Thyroid gland (tissue), 4 donors: ENCODE measurements at regions not wholly inside any gene's neighbourhood (a gene's known extent, or its start where the extent isn't known, plus 50 kb on each side); places are given as distances from the start of the nearest gene placed in this dataset.

ENCODE experiments used
- POLR2A ChIP-seq, 2 donors: fragments of 450-650 bp; IDR thresholded peaks; one replicate each; pipeline ENCODE4 v1.6.1; 2017; ENCODE audit warnings: antibody characterized with exemption in 2 of 2, mild to moderate bottlenecking in 2 of 2, moderate library complexity in 1 of 2
- TF ChIP-seq, protein P1 (sequence below), 6 experiments: fragments of 200-600 bp in 3 of 6; fragments of 450-650 bp in 3 of 6; sonication (generic) in 3 of 6; IDR thresholded peaks; one replicate each; pipeline ENCODE4 v1.5.1; 2016 to 2019; ENCODE audit warnings: antibody characterized with exemption in 6 of 6, mild to moderate bottlenecking in 2 of 6, inconsistent platforms in 1 of 6, moderate library complexity in 1 of 6

DNA sequence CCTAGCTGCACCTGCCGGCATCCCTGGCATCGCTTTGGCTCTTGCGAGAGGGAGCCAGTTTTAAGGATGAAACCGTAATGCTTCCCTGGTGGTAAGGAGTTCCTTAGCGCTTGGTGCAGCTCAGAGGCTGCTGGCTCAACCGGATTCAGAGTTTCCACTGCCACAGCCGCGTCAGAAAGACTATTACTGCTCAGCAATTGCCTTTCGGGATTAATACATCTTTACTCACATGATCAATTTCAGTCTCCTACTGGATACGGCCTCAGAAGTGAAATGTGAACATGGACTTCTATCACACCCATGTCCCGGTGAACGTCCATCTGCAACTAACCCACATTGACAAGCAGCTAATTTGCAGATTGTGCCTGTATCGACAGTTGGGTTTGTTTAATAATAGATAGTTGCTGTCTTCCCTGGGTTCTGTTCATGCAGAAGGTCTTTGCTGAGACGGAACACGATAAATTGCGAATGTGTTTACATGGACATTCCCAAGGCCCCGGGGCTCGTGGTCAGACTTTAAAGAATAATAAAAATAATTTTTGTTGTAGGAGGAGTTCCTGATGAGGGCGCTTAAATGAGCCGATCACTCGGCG lies 175.4 kb downstream of the ENGASE start:
- TF ChIP-seq, protein P1, sequence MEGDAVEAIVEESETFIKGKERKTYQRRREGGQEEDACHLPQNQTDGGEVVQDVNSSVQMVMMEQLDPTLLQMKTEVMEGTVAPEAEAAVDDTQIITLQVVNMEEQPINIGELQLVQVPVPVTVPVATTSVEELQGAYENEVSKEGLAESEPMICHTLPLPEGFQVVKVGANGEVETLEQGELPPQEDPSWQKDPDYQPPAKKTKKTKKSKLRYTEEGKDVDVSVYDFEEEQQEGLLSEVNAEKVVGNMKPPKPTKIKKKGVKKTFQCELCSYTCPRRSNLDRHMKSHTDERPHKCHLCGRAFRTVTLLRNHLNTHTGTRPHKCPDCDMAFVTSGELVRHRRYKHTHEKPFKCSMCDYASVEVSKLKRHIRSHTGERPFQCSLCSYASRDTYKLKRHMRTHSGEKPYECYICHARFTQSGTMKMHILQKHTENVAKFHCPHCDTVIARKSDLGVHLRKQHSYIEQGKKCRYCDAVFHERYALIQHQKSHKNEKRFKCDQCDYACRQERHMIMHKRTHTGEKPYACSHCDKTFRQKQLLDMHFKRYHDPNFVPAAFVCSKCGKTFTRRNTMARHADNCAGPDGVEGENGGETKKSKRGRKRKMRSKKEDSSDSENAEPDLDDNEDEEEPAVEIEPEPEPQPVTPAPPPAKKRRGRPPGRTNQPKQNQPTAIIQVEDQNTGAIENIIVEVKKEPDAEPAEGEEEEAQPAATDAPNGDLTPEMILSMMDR (IDR thresholded peaks at IDR 0.05): no peak
- no peak for TF ChIP-seq POLR2A (IDR thresholded peaks at IDR 0.05)
